NCI-H1436 (cell line): ENCODE measurements at regions not wholly inside any gene's neighbourhood (a gene's known extent, or its start where the extent isn't known, plus 50 kb on each side); places are given as distances from the start of the nearest gene placed in this dataset.

Source experiments
- DNase-seq: peaks from one replicate; lab custom pipeline; 2025; lab: John Stamatoyannopoulos, UW

DNA sequence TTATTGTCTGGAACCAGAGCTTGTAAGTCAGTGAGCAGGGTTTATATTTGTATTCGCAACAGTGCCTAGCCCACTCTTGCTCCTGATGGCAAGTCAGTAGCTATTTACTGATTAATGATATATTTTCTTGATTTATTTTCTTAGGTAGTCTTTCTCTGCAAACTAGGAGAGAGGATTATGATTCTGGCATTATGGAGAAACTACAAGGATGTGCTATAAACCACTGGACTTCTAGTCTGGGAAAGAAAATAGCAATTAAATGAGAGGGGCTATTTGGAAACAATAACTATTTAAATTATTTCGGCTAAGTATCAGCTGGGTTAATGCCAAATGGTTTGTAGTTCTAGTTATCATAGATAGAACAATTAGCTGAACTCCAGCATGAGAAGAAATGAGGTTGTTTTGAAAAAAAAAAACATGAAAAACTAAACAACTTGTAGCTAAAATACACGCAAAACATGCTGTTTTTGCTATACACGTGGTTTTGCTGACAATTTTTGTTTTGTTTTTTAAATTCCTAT is 304.9 kb upstream of the TCF21 start:
- DNase-seq, result no peak

DNA sequence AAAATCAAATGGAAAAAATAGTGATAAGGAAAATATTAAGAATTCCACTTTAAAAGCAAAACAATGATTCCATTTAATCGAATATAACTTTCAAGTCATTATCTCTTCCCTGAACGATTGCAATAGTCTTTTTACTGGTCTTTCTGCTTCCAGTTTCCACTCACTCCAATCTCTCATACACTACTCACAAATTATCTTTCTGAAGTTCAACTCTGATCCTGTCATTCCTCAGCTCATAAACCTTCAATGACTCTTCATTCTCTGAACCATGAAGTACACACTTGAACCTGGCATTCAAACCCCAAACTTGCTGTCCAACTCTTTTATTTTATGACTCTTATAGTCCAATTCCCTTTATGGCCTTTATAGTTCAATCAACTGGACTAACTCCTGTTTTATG is 304.1 kb upstream of the TCF21 start:
- DNase-seq, result no peak

DNA sequence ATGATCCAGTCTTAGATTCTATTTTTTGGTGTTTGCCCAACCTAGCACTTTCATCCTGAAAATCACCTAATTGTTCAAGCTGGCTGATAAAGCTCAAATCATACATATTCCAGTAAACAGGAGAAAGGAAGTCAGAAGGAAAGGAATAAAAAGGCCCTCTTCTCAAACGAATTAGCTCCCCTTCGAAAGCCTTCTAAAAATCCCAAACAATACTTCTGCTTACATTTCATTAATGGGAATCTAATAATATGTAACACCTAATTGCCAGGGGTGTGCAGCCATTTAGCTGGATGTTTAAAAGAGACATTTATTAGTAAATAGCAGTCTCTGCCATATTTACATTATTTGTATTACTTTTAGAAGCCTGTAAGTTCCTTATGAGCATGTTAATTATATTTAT is 302.9 kb upstream of the TCF21 start:
- DNase-seq, result no peak

DNA sequence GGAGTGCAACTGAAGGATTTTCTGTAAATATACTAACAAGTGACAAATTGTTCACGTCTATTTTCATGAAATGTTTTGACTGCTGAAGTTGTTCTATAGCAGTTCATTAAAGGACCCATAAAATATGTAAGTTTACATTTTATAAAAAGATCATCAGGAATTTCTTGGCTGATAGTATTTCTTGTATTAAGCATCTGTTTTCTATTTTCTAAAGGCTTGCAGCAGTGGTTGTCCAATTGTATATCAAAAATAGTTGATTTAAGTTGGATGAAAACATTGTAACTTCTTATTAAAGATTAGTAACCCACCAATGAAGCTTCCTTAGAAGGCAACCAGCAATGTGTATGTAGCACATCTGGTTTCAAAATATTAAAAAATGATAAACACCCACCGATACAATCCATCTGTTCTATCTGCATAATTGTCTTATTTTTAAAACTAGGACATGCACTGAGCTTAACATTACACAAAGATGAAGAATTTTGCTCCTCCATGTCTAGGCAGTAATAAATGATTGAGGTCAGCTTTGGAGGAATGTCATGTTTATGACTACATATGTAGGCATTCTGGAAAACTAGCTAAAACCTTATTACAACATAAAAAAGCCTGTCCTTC is 301.3 kb upstream of the TCF21 start:
- DNase-seq, result no peak

DNA sequence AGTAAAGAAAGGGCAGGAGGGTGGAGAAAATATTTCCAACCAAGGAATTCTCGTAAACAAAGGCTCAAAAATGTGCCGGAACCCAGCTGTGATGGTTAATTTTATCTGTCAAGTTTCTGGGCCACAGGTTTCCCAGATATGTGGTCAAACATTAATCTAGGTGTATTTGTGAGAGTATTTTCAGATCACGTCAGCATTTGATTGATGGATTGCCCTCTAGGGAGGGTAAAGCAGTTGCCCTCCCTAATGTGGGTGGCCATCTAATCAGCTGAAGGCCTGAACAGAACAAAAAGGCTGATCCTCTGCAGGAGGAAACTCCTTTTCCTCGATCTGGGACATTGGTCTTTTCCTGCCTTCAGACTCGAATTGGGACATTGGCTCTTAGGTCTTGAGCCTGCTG is 298.7 kb upstream of the TCF21 start:
- DNase-seq, result no peak

DNA sequence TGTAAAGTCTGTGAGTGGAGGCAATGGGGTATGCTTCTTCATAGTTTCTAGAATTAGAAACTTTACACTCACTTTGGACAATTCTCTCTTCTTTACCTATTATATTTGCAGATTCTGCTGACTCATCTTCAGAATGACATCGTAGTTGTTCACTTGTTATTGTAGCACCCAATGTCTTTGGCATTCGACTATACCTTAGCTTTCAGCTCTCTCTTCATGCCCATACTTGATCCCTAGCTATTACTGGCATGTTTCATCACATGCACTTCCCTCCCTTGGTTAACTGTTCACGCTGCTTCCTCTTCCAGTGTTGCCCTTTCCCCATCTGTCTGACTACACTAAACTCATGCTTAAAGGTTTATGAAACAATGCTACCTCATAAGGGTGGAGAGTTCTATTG is 298.1 kb upstream of the TCF21 start:
- no peak for DNase-seq

DNA sequence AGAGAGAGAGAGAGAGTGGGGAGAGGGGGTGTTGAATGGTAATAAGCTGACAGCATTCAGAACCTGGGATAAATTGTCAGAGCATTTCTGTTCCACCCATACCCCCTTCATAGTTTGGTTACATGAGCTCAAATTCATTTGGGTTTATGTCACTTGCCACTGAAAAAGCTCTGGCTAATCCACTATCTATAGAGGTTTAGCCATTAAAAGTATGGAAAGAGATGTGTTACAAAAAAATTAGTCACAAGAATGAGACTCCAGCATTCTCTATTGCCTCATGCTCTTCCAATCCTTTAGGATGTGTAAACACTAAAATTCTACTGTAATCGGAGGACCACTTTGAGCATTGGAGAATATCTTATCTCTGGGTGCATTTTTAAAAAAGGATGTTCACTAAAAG is 297.6 kb upstream of the TCF21 start:
- DNase-seq, result no peak

DNA sequence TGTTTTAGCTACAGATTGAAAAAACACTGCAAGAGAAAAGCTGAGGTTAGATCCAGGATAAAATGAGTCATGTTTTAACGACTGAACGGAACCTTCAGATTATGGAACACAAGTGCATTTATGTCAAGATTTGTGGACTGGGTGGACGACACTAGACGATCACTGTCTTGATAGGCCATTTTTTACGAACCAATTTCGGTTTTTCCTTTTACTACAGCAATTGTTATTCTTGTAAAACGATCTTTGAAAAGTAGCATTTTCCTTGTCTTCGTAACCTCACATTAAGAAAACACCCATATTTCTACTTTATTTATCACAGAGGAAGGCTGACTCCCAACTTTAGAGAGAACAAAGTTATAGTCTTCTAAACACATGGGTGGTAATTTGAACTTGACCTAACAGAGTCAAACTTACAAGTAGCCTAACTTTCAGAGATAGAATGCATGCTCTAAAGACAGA is 294.2 kb upstream of the TCF21 start:
- DNase-seq, result no peak

DNA sequence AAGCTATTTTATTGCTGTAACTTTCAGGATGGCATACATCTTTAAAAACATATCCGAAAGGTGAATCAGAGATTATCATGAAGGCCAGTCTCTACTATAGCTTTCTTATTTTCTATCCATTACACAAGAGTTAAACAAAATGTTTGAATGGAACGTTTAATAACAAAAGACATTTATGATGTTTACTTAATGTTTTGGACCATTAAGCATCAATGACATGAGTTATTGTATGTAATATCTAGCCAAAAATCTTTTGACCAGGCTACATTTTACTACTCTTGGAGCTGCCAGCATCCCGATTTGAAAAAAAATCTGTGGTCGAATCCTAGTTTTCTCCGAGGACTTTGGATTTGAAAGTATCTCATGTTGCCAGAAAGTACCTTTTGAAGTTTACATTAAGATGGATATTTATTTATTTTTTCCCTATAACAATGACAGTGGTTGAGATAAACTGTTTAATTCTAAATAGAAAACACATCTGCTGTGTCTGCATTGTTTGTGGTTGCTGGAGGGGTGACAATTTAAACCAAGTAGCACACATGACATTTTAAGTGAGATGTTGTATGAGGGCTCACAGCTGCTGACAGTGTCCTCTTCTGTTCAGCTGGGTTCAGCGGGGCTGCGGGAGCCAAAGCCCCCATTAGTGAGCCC is 293.7 kb upstream of the TCF21 start:
- DNase-seq, result no peak

DNA sequence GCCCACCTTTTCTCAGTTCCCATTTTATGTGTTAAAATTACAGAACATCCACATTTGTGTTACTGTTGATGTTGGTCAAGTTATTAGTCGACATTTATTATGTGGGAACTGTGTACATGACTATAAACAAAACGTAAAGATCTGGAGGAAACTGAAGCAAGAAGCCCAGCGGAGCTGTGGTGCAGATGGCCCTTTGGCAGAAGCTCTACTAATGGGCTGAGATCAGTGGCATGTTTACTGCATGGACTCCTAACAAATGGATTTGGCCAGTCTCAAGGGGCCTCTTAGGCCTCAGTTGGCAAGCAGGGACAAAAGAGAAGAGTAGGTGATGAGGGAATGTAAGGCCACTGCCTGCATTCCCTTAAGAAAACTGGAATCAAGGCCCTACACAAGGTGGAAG is 282.1 kb upstream of the TCF21 start:
- no peak for DNase-seq

DNA sequence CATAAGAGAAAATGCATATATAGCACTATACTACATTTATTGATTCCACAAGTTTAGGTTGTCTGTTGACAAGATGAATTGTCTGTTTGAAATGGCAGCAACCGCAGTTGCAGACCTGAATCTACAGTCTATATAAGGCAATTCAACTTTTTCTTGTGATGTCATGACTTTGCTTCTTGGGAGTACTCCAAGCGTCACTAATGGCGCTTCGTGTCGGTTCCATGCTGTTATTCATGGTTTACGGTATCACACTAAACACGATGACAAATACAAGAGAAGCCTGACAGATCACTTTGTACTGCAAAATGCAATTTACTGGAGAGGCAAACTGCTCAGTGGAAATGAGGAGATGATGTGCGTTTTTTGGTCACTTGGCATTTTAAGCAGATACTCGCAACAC is 280.3 kb upstream of the TCF21 start:
- DNase-seq, result no peak

DNA sequence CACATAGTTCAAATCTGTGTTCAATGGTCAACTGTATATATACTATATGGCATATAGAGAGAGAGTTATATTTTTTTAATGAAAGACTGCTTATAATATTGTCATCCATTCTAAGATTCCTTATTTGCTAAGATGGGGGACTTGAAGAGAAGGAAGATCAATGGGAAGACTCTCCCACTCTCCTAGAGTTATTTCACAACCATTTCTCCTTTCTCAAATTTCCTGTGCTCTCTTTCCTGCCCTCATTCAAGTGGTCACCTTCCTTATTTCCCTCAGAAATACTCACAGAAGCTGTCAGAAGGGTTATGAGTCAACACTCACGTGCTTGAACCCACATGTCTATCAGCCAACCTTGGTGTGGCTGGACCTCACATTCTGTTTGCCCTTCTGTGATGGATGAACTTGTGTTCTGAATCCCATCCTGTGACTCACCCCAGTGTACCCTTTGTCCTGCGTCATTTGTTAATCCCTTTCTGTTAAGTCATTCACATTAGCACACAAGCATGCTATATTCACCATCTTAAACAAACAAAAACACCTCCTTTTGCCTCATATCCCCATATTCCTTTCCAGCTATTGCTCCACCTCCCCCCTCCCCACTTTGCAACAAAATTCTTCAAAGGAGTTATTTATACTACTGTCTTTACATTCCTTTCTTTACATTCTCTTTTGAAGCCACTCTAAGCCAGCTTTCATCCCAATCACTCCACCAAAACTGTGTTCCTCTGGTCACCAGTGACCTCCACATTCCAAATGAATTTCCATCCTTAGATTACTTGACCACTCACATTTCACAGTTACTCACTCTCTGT is 279.3 kb upstream of the TCF21 start:
- no peak for DNase-seq

DNA sequence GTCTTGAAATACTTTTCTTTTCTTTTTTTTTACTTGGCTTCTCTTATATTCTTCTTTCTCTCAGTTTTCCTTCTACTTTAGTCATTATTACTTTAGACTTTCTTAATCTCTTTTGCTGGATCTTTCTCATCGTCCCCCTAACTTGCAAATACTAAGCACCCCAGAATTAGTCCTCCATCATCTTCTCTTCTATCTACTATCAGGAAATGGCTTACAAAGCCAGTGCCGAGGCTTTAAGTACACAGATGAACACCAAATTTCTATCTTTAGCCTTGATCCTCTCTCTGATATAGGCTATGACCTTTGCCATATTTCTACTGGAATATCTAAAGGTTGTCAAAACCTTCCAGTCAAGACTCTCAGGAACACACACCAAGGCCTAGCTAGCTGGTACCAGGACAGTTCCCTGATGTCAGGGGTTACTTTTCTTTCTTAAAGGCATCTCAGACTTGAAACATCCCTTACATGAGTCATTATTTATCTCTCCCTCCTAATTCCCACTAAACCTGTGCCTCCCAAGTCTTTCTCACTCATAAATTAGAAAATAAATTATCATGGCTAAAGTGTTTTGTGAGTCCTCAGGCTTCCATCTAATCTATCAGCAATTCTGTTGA is 278.6 kb upstream of the TCF21 start:
- DNase-seq, result no peak

DNA sequence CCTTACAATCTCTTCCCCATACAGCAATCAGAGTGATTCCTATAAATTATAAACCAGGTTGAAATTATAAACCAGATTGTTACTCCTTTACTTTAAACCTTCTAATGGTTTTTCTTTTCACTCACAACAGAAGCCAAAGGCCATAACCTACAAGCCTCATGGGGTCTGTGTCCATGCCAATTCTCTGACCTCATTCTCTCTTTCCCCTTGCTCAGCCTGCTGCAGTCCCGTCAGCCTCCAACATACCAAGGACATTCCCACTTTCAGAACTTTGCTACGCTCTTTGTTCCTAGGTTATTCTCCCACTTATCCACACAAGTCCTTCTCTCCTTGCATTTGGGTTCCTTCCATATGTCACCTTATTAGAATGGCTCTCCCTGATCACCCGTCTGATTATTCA is 277.9 kb upstream of the TCF21 start:
- DNase-seq, result no peak

DNA sequence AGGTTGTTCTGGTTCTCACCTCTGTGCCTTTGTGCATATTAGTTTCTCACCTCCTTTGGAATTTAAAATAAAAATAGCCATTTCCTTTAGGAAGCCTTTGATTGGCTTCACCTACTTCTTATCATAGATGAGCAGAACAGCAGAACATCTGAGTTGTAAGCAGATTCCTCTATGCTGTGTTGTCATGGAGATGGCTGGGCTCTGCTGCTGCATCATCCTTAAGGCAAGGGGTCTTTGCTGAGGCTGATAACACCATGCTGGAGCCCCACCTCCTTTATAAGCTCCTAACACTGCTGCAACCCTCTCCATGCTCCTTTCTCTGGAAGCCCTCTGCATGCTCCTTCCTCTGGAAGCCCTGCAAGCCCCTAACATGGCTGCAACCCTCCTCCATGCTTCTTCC is 276.5 kb upstream of the TCF21 start:
- no peak for DNase-seq

DNA sequence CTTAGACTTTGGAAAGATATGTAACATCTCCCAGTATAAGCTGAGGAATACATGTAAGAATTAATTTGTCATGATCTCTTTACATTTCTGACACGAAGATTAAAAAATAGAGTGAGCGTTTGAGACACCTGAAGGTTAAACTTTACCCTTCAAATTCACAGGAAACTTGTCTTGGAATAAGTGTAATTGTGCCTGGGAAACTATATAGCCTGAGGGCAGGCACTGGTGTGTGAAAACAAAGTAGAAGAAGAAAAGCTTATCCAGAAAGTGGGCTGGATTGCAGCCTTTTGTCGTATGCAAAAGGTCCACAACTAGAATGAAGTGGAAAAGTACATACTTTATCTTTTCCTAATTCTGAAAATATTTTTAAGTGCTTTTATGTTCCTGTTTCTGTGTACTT is 275.7 kb upstream of the TCF21 start:
- no peak for DNase-seq

DNA sequence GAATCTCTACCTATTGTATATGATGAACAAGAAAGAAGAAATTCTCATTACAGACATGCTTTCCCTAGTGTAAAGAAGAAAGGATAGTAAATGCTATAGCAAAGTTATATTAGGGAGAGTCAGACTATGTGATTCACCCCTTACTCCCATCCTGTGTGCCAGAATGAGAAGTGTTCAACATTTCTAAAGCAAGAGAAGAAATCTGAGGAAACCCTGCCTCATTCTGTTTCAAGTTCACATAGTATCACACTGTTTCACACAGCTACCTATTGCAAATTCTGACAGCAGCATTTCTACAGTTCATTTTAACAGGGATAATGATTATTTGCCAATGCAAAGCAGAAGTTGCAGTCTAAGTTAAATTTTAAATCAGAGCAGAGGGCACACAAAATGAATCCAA is 267.2 kb upstream of the TCF21 start:
- DNase-seq, result no peak

DNA sequence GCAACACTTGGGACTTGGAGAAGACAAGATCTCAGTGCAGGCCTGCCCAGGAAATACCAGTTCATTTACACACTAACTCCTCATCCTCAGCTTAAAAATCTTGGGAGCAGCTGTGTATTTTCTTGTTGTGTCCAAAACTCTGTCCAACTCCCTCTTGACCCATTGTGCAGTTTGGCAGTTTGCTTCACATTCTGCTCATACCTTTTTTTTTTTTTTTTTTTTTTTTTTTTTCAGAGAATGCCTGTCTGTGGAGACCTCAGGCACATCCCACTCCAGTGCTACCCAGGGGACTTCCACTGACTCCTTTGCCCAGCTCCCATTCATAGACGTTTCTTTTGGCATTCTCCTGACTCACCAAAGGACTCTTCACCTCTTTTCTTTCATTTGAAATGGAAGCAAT is 265.8 kb upstream of the TCF21 start:
- no peak for DNase-seq

DNA sequence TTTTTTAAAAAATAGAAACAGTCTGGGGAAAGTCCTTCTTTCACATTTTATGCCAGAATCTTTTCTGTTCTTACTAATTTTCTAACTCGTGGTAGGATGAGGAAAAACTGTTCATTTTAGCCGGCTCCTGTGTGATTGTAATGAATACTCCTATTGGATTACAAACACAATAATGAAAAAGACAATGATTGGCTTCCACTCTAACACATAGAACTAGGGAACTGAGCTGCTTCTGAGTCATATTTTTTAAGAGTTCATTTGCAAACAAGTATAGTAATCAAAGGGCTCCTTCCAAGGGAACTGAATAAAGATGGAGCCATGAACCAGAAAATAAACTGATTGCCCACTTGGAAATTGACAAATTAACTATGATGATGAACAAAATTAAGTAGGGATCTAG is 265.3 kb upstream of the TCF21 start:
- DNase-seq, result no peak

DNA sequence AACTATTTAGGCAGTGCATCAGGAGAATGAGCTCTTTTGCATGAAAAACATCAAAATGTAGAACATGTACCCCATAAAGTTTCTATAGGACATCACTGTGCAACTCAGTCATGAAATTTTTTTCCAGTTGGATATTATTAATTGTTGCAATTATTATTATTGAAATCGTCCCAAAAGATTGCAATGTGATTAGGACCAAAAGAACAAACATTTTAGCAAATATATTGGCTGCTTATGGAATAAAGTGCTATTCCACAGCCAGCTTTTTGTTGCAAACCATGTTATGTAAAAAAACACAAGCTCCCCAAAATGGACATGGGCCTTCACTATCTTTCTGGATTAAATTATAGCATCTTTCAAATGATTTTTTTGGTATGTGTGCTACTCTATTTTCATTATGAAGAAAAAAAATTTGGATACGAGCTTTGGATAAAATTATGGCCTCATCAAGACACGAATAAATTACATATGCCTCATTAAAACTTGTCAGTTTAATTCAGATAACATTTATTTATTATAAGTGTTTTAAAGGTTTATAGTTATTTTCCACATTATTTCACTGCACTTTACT is 262.7 kb upstream of the TCF21 start:
- no peak for DNase-seq

DNA sequence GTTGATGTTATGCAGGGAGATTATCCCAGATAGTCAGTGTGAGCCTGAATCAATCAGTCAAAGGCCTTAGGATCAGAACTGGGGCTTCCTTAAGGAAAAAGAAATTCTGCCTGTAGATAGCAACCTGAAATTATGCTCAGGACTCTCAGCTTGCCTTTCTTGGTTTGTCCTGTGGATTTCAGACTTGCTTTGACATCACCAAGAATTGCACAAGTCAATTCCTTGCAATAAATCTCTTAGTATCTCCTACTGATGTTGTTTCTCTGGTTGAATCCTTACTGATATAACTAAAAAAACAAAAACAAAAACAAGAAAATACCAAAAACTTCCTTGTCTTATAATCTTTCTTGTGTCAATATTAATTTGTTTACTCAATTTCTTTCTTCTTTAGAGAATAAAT is 258.9 kb upstream of the TCF21 start:
- no peak for DNase-seq

DNA sequence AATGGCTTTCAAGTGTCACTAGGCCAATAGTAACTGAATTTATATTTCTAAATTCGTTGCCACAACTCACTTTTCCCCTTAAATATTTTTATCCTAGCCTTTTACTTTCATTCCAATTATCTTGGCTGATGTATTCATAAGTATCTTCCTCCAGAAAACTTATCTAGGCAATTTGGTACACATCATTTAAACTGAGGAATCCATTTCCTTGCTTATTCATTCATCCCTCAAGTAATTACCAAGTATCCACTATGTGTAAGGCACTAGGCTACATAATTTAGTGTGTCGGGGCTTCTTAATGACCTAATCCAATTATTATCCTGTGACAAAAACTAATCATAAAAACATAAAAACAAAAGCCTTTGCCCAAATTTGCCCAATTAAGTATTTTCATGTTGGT is 258.3 kb upstream of the TCF21 start:
- no peak for DNase-seq
